IPS DF 4.7 (cell line): ENCODE measurements at regions not wholly inside any gene's neighbourhood (a gene's known extent, or its start where the extent isn't known, plus 50 kb on each side); places are given as distances from the start of the nearest gene placed in this dataset.
"Not testable (repeated sequence)": the region's sequence is repeated elsewhere in the genome, so short reads cannot be mapped to it uniquely, and the experiment has no call there.

Source experiments
- DNase-seq: peaks from one replicate; pipeline ENCODE4 v3.0.0-alpha.2; 2013; ENCODE audit warnings: low spot score; ENCODE audit errors: extremely low read depth

GRCh38 chr5:67815455-67816391 lies 399.8 kb upstream of the PIK3R1 start:
- DNase-seq, result no peak

- no peak for DNase-seq
Measured at GRCh38 chr5:67814569-67815311, 400.8 kb upstream of the PIK3R1 start.

GRCh38 chr5:67813877-67814539 lies 401.5 kb upstream of the PIK3R1 start:
- DNase-seq, result no peak

GRCh38 chr5:67809589-67809988 lies 406.0 kb upstream of the PIK3R1 start:
- DNase-seq, result no peak

DNA sequence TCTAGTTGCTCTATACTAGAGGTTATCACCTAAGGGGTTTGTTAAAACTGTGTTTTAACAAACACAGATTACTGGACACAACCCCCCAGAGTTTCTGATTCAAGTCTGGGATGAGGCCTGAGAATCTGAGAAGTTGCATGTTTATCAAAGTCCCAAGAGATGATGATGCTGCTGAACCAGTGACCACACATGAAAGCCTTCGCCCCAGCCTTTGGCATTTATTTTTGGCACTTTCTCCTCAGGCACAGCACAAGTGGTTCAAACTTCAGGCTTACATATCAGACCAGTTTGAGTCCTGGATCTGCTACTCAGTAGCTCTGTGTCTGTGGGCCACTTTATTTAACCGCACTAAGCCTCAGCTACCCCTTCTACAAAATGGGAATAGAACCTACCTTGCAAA lies 407.2 kb upstream of the PIK3R1 start:
- DNase-seq, result no peak

DNA sequence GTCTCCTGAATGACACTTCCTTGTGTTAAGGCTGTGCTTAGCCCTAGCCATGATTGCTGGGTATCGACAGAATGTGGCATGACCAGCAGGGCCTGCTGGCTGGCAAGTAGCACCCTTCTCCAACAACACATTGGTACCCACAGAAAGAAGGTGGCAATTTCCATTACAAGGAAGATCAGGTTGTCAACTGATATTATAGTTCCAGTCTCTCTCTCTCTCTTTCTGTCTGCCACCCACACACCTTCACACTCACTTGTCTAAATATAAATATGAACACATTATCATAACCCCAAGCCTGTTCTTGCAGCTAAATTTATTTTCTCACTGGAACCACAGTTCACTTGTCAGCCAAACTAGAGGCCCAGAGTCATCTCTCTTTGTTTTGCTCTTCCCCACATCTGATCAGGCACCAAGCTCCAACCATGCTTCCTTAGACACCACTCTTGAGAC lies 408.1 kb upstream of the PIK3R1 start:
- DNase-seq, result no peak

- DNase-seq, result no peak
Measured at GRCh38 chr5:67806654-67807438, 408.7 kb upstream of the PIK3R1 start.

GRCh38 chr5:67805666-67806348 lies 409.7 kb upstream of the PIK3R1 start:
- DNase-seq, result no peak

DNA sequence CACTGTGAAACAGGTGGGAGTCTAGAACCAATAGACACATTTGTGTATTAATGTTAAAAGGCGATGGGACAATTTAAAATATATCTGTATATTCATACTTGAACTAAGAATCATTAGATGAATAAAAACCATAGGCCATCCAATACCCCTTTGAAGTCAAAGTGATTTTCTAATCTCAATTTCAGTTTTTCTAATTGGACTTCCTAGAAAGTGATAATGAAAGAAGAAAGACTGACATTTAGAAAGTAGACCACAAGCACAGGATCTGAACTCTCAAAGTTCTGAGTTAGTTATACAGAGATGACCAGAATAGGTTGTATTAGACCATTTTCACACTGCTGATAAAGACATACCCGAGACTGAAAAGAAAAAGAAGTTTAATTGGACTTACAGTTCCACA lies 412.8 kb upstream of the PIK3R1 start:
- no peak for DNase-seq

GRCh38 chr5:67799732-67800234 lies 415.8 kb upstream of the PIK3R1 start:
- no peak for DNase-seq

DNA sequence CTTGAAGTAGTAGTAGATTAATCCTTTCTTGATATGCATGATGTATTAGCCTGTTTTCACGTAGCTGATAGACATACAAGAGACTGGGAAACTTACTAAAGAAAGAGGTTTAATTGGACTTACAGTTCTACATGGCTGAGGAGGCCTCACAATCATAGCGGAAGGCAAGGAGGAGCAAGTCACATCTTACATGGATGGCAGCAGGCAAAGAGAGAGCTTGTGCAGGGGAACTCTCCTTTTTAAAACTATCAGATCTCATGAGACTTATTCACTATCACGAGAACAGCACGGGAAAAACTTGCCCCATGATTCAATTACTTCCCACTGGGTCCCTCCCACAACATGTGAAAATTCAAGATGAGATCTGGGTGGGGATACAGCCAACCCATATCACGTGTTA lies 417.1 kb upstream of the PIK3R1 start:
- DNase-seq, result not testable (repeated sequence)

DNA sequence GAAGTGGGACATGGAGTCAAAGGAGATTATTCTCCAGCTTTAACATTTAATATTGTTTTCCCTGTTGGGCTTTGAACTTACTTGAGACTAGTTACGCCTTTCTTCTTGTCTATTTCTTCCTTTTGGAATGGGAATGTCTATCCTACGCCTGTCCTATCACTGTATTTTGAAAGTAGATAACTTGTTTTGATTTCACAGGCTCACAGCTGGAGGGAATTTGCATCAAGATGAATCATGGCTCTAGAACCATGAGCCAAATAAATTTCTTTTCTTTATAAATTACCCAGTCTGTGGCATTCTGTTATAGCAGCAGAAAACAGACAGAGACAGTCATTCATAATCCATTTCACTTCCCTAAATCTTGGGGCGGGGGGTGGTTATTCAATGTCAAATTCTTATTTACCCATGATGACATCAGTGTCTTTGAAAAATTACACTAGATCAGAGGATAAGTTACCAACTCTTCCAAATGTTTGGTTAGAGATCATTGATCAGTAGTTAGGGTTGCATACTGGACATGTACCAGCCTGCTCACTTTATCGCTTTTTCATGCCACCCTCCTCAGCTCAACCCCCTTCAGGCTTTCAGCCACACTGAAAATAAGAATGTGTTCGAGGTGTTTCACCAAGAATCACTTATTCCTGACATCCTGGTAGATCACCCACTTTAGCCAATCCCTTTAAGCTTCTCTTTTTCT lies 419.6 kb upstream of the PIK3R1 start:
- DNase-seq, result no peak

DNA sequence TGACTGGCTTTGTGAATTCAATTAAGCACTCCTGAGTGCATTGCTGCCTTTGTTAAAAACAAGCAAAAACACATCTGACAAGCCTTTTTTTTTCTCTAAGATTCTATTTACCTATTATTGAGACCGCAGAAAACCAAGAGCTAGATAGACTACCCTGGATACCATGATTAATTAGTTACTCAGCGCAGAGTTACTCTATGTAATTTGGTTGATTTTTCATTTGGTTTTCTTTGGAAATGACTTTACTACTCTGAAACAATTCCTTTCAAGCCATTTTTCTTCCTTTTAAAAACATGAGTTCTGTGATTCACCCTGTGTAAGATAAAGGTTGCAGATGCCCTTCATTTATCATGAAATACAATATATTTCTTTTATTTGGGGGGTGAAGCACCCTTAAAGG lies 421.6 kb upstream of the PIK3R1 start:
- no peak for DNase-seq

DNA sequence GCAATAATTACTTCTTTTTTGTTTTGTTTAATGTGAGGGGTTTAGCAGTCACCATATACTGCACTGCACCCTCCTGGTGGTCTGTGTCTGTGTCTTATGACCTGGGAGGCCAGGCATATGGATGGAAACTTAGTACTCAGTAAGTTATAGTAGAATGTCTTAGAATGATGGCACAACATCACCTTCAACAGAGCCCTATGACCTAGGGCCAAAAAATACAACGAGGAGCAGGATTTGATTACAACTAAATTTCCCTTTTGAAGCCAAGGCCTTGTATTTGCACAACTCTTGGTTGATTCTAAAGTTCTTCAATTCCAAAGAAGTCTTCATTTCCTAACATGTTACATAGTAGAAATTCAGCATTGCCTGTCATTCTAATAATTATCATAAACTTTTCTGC lies 422.1 kb upstream of the PIK3R1 start:
- DNase-seq, result no peak

DNA sequence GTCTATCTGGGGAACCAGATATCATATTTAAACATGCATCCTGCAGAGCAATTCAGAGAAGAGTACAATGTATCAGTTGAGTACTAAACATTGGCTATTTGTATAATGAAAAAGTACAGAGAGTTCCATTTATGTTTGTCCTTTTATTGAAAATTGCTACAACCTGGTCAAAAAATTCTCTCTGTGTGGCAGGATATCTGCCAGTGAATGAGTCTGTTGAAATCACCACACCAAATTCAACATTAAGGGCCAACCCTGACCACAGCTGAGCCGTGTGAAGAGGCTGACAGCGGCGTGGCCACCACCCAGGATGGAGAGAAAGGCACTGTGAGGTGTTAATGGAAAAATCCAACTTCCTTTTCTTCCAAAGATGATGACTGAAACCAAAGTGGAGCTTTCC lies 422.7 kb upstream of the PIK3R1 start:
- DNase-seq, result no peak

GRCh38 chr5:67790390-67790789 lies 425.2 kb upstream of the PIK3R1 start:
- no peak for DNase-seq

DNA sequence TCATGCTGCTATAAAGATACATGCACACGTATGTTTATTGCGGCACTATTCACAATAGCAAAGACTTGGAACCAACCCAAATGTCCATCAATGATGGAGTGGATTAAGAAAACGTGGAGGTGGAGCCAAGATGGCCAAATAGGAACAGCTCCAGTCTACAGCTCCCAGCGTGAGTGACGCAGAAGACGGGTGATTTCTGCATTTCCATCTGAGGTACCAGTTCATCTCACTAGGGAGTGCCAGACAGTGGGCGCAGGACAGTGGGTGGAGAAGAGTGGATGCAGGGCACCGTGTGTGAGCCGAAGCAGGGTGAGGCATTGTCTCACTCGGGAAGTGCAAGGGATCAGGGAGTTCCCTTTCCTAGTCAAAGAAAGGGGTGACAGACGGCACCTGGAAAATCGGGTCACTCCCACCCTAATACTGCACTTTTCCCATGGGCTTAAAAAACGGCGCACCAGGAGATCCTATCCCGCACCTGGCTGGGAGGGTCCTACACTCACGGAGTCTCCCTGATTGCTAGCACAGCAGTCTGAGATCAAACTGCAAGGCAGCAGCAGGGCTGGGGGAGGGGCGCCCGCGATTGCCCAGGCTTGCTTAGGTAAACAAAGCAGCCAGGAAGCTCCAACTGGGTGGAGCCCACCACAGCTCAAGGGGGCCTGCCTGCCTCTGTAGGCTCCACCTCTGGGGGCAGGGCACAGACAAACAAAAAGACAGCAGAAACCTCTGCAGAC lies 435.5 kb upstream of the PIK3R1 start:
- DNase-seq, result not testable (repeated sequence)

DNA sequence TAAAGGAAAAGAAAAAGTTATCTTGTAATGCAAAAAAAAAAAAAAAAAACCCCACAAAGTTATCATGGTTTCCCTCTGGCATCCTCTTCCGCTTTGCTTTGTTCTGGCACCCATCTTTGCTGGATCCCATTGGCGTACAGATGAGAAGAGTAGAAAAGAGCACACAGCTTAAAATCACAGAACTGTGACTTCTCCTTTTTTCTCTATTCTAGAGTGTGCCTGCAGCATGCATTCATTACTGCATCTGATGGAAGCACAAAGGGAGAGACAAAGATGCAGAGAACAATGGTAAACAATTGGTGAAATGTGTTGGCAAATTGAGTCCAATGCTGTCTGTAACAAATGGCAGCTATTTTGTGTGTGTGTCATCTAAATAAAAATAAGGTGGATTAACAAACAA lies 440.8 kb upstream of the PIK3R1 start:
- no peak for DNase-seq

DNA sequence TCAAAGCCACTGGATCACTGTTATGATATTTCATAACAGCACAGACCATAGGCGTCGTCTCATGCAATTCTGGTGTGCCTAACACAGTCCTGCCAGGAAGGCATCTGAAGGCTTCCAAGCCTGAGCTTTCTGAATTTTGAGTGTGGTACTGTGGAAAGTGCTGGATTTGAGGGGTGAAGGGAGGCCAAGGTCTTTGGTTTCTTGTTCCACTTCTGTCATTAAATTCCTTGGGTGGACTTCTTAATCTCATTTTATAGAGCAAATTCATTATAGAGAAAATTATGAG lies 441.3 kb upstream of the PIK3R1 start:
- DNase-seq, result no peak
